ENCODE measurements at regions not wholly inside any gene's neighbourhood (a gene's known extent, or its start where the extent isn't known, plus 50 kb on each side); places are given as distances from the start of the nearest gene placed in this dataset.

- Mint-ChIP-seq H3K36me3 (ENCODE audit: low read depth) (peaks cover 12% of the 10 kb centered on the region), H3K4me1 (no peaks in the 10 kb centered on the region), H3K27me3 (ENCODE audit: low read depth, poor library complexity) (no peaks in the 10 kb centered on the region), H3K27ac (no peak overlapping the region), H3K4me3 (no peak overlapping the region), H3K9me3 (peaks cover 26% of the 10 kb centered on the region)
- DNase-seq, result no peak
- TF ChIP-seq CTCF (IDR thresholded peaks at IDR 0.05), result no peak
Observed at GRCh38 chr3:104907507-104907906, 459.2 kb upstream of the ALCAM start.

- Mint-ChIP-seq H3K4me3 (no peak overlapping the region), H3K27ac (no peak overlapping the region), H3K4me1 (no peaks in the 10 kb centered on the region), H3K36me3 (ENCODE audit: low read depth) (peaks cover 5% of the 10 kb centered on the region), H3K9me3 (peaks cover 15% of the 10 kb centered on the region), H3K27me3 (ENCODE audit: low read depth, poor library complexity) (no peaks in the 10 kb centered on the region)
- no peak for TF ChIP-seq CTCF (IDR thresholded peaks at IDR 0.05)
- DNase-seq, result no peak
Observed at GRCh38 chr3:104908761-104909160, 457.9 kb upstream of the ALCAM start.

GRCh38 chr3:104909198-104909597 is 457.5 kb upstream of the ALCAM start:
- no peaks in the 10 kb centered on the region for H3K4me1 Mint-ChIP-seq
- H3K27ac Mint-ChIP-seq, result no peak overlapping the region
- no peaks in the 10 kb centered on the region for H3K27me3 Mint-ChIP-seq (ENCODE audit: low read depth, poor library complexity)
- H3K4me3 Mint-ChIP-seq, result no peak overlapping the region
- peaks cover 5% of the 10 kb centered on the region for H3K36me3 Mint-ChIP-seq (ENCODE audit: low read depth)
- H3K9me3 Mint-ChIP-seq, result peaks cover 11% of the 10 kb centered on the region
- no peak for TF ChIP-seq CTCF (IDR thresholded peaks at IDR 0.05)
- no peak for DNase-seq

GRCh38 chr3:104909721-104910120 is 457.0 kb upstream of the ALCAM start:
- no peaks in the 10 kb centered on the region for H3K27me3 Mint-ChIP-seq (ENCODE audit: low read depth, poor library complexity)
- H3K36me3 Mint-ChIP-seq (ENCODE audit: low read depth), result peaks cover 5% of the 10 kb centered on the region

GRCh38 chr3:104911376-104911775 is 455.3 kb upstream of the ALCAM start:
- H3K4me3 Mint-ChIP-seq, result no peak overlapping the region
- no peak for DNase-seq

More at GRCh38 chr3:104909721-104910120, 457.0 kb upstream of the ALCAM start:
- TF ChIP-seq CTCF (IDR thresholded peaks at IDR 0.05), result no peak
- Mint-ChIP-seq H3K9me3 (peaks cover 7% of the 10 kb centered on the region), H3K4me1 (no peaks in the 10 kb centered on the region), H3K4me3 (no peak overlapping the region), H3K27ac (peak overlapping the region; percentile 79)
- DNase-seq, result no peak

More at GRCh38 chr3:104911376-104911775, 455.3 kb upstream of the ALCAM start:
- Mint-ChIP-seq H3K36me3 (ENCODE audit: low read depth) (peaks cover 5% of the 10 kb centered on the region), H3K9me3 (peaks cover 7% of the 10 kb centered on the region), H3K27me3 (ENCODE audit: low read depth, poor library complexity) (no peaks in the 10 kb centered on the region), H3K4me1 (peaks cover 14% of the 10 kb centered on the region), H3K27ac (no peak overlapping the region)
- TF ChIP-seq CTCF (IDR thresholded peaks at IDR 0.05), result no peak
